ENCODE measurements at regions not wholly inside any gene's neighbourhood (a gene's known extent, or its start where the extent isn't known, plus 50 kb on each side); places are given as distances from the start of the nearest gene placed in this dataset.

- Histone ChIP-seq H3K27me3 (ENCODE audit: control insufficient read depth, insufficient read depth, low read length) (no peaks in the 10 kb centered on the region), H4K20me1 (ENCODE audit: control insufficient read depth, extremely low read depth, insufficient read depth, low read length) (no peaks in the 10 kb centered on the region), H3K4me3 (replicated peaks in 1 of 4; ENCODE audit: control extremely low read depth in 1 of 4, insufficient read depth in 1 of 4, low read depth in 3 of 4, low read length in 4 of 4) (no peak overlapping the region), H3K4me2 (ENCODE audit: extremely low read depth, insufficient read depth, low read length) (no peak overlapping the region), H3K9ac (ENCODE audit: insufficient read depth, low read length) (no peak overlapping the region), H3K79me2 (ENCODE audit: control insufficient read depth, insufficient read depth, low read length) (no peaks in the 10 kb centered on the region), H2AFZ (ENCODE audit: low read length) (no peak overlapping the region), H3K4me1 (ENCODE audit: control insufficient read depth, extremely low read depth, insufficient read depth, low read length) (peaks cover 2% of the 10 kb centered on the region), H3K9me3 (ENCODE audit: control insufficient read depth, insufficient read depth, low read depth, low read length) (no peaks in the 10 kb centered on the region), H3K27ac (ENCODE audit: insufficient read depth, low read length) (no peak overlapping the region), H3K36me3 (ENCODE audit: control insufficient read depth, insufficient read depth, low read length) (no peaks in the 10 kb centered on the region)
- no peak for DNase-seq (ENCODE audit: low read depth in 2 of 2)
- TF ChIP-seq EZH2 (IDR thresholded peaks at IDR 0.05; ENCODE audit: low read length, missing control alignments) (no peak), CTCF (conservative IDR thresholded peaks at IDR 0.05 in 1 of 2, IDR thresholded peaks at IDR 0.05 in 1 of 2; ENCODE audit: low read depth in 1 of 2, low read length in 2 of 2) (no peak)
Measured at GRCh38 chr2:224157655-224158054, 118.6 kb upstream of the SERPINE2 start.

GRCh38 chr2:224156436-224156835 is 117.3 kb upstream of the SERPINE2 start:
- Histone ChIP-seq H4K20me1 (ENCODE audit: control insufficient read depth, extremely low read depth, insufficient read depth, low read length) (no peaks in the 10 kb centered on the region), H3K4me3 (replicated peaks in 1 of 4; ENCODE audit: control extremely low read depth in 1 of 4, insufficient read depth in 1 of 4, low read depth in 3 of 4, low read length in 4 of 4) (no peak overlapping the region), H3K27ac (ENCODE audit: insufficient read depth, low read length) (no peak overlapping the region), H2AFZ (ENCODE audit: low read length) (no peak overlapping the region), H3K4me1 (ENCODE audit: control insufficient read depth, extremely low read depth, insufficient read depth, low read length) (peaks cover 4% of the 10 kb centered on the region), H3K79me2 (ENCODE audit: control insufficient read depth, insufficient read depth, low read length) (no peaks in the 10 kb centered on the region), H3K9ac (ENCODE audit: insufficient read depth, low read length) (no peak overlapping the region), H3K27me3 (ENCODE audit: control insufficient read depth, insufficient read depth, low read length) (no peaks in the 10 kb centered on the region), H3K9me3 (ENCODE audit: control insufficient read depth, insufficient read depth, low read depth, low read length) (no peaks in the 10 kb centered on the region), H3K36me3 (ENCODE audit: control insufficient read depth, insufficient read depth, low read length) (no peaks in the 10 kb centered on the region), H3K4me2 (ENCODE audit: extremely low read depth, insufficient read depth, low read length) (no peak overlapping the region)
- TF ChIP-seq EZH2 (IDR thresholded peaks at IDR 0.05; ENCODE audit: low read length, missing control alignments): no peak
- no peak for TF ChIP-seq CTCF (conservative IDR thresholded peaks at IDR 0.05 in 1 of 2, IDR thresholded peaks at IDR 0.05 in 1 of 2; ENCODE audit: low read depth in 1 of 2, low read length in 2 of 2)
- DNase-seq (ENCODE audit: low read depth in 2 of 2): peak in 1 of 2 donors; percentile 34

GRCh38 chr2:224155896-224156295 is 116.8 kb upstream of the SERPINE2 start:
- Histone ChIP-seq H3K36me3 (ENCODE audit: control insufficient read depth, insufficient read depth, low read length) (no peaks in the 10 kb centered on the region), H3K27me3 (ENCODE audit: control insufficient read depth, insufficient read depth, low read length) (no peaks in the 10 kb centered on the region), H3K4me3 (replicated peaks in 1 of 4; ENCODE audit: control extremely low read depth in 1 of 4, insufficient read depth in 1 of 4, low read depth in 3 of 4, low read length in 4 of 4) (no peak overlapping the region), H3K9me3 (ENCODE audit: control insufficient read depth, insufficient read depth, low read depth, low read length) (no peaks in the 10 kb centered on the region), H2AFZ (ENCODE audit: low read length) (no peak overlapping the region), H3K79me2 (ENCODE audit: control insufficient read depth, insufficient read depth, low read length) (no peaks in the 10 kb centered on the region), H3K4me2 (ENCODE audit: extremely low read depth, insufficient read depth, low read length) (no peak overlapping the region), H3K27ac (ENCODE audit: insufficient read depth, low read length) (no peak overlapping the region), H3K9ac (ENCODE audit: insufficient read depth, low read length) (no peak overlapping the region), H4K20me1 (ENCODE audit: control insufficient read depth, extremely low read depth, insufficient read depth, low read length) (no peaks in the 10 kb centered on the region), H3K4me1 (ENCODE audit: control insufficient read depth, extremely low read depth, insufficient read depth, low read length) (peaks cover 2% of the 10 kb centered on the region)
- peak in 1 of 2 donors; percentile 72 for DNase-seq (ENCODE audit: low read depth in 2 of 2)
- TF ChIP-seq EZH2 (IDR thresholded peaks at IDR 0.05; ENCODE audit: low read length, missing control alignments) (no peak), CTCF (conservative IDR thresholded peaks at IDR 0.05 in 1 of 2, IDR thresholded peaks at IDR 0.05 in 1 of 2; ENCODE audit: low read depth in 1 of 2, low read length in 2 of 2) (no peak)

Data from fibroblast of lung (primary cell).